NCI-H510A (cell line): ENCODE measurements at regions not wholly inside any gene's neighbourhood (a gene's known extent, or its start where the extent isn't known, plus 50 kb on each side); places are given as distances from the start of the nearest gene placed in this dataset.
"Not testable (repeated sequence)": the region's sequence is repeated elsewhere in the genome, so short reads cannot be mapped to it uniquely, and the experiment has no call there.

Experiments used
- DNase-seq: peaks from one replicate; lab custom pipeline; 2025; lab: John Stamatoyannopoulos, UW

GRCh38 chr3:48101301-48101650, 85.1 kb upstream of the MAP4 start:
- DNase-seq: not testable (repeated sequence)

GRCh38 chr3:48092270-48092669, 76.1 kb upstream of the MAP4 start:
- no peak for DNase-seq

DNA sequence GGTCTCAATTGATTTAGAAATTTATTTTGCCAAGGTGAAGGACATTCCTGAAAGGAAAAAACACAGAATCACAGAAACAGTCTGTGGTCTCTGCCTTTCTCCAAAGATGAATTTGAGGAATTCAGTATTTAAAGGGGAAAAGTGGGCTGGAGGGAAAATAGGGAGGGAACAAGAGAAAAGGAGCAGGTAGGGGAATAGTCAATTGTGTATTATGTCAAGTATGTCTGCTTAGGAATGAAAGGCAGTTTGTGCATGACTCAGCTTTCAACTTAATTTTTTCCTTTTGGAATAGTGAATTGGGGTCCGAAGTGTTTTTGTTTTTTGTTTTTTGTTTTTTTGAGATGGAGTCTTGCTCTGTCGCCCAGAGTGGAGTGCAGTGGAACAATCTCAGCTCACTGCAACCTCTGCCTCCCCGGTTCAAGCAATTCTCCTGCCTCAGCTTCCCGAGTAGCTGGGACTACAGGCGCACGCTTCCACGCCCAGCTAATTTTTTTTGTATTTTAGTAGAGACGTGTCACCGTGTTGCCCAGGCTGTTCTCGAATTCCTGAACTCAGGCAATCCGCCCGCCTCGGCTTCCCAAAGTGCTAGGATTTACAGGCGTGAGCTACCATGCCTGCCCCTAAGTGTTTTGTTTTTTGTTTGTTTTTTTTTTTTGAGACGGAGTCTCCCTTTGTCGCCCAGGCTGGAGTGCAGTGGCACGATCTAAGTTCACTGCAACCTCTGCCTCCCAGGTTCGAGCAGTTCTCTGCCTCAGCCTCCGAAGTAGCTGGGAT, 74.1 kb upstream of the MAP4 start:
- DNase-seq: no peak

DNA sequence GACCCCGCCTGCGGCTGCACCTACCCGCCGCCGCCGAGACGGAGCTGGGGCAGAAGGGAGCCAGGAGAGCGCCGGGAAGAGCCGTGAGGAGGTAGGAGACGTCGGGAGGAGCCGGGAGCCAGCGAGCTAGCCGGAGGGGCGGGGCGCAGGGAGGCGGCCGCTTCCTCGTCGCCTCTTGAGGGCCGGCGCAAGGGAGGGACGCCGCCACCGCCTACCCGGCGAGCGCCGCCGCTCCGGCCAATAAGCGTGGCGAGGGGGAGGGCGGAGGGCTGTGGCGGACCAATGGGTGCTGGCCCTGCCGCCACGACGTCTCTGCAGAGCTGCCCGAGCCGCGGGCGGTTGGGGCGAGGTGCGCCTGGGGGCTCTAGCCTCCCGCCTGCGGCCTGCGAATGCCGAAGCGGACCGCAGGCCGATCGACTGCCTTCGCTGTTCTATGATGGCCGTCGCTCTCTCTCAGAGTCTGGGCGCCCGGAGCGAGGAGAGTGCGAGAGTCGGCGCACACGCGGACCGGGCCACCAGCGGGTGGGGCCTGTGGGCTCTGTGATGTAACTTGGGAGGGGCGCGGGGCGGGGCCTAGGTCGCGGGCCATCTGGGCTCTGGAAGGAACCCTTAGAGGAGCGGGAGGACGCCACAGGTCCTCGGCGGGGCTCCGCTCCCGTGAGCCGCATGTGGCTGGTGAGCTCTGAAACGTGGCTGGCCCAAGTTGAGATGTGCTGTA, 72.7 kb upstream of the MAP4 start:
- DNase-seq: peak; percentile 88

- no peak for DNase-seq
Observed at GRCh38 chr3:48088056-48088748, 72.0 kb upstream of the MAP4 start.

DNA sequence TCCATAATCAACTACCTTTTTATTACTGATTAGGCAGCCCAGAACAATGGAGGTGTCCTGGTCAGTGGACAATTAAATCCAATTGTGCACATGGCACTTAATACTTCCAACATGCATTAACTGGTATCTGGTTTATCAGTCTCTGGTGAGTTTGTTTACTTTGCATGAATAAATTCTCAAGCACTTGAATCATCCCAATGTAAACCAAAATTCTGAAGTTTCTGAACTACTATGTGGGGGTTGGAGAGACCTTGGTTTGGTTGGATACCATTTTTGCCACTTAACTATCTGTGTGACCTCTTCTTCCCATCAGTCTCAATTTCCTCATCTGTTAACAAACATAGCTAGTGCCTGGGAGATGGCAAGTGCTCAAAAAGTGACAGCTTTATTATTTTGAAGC, 70.5 kb upstream of the MAP4 start:
- no peak for DNase-seq

- DNase-seq: no peak
Observed at GRCh38 chr3:48084929-48085328, 68.7 kb upstream of the MAP4 start.

DNA sequence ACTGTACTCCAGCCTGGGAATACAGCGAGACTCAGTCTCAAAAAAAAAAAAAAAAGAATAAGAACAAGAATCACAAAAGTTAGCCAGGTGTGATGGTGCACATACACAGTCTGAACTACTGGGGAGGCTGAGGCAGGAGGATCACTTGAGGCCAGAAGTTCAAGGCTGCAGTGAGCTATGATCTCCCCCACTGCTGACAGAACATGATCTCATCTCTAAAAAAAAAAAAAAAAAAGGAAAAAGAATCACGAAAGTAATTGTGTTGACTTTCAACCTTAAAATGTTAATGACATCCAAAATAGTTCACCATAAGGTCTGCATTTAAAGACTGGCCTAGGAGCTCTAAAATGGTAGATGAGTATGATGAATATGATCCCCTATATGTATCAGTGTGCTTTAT, 68.0 kb upstream of the MAP4 start:
- no peak for DNase-seq

- DNase-seq: no peak
Observed at GRCh38 chr3:48082580-48083184, 66.5 kb upstream of the MAP4 start.

- DNase-seq: no peak
Observed at GRCh38 chr3:48077815-48078214, 61.6 kb upstream of the MAP4 start.

DNA sequence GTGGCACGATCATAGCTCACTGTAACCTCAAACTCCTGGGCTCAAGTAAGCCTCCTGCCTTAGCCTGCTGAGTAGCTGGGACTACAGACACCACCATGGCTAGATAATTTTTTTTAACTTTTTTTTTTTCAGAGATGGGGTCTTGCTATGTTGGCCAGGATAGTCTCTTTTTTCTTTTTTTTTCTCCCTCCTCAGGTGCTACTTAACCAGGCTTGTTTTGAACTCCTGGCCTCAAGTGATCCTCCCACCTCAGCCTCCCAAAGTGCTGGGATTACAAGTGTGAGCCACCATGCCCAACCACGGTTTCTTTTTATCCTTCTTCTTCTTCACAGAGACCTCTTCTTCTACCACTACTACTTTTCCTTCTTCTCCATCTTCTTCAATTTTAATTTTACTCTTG, 53.8 kb upstream of the MAP4 start:
- no peak for DNase-seq

- DNase-seq: no peak
Observed at GRCh38 chr3:48069339-48069738, 53.1 kb upstream of the MAP4 start.

DNA sequence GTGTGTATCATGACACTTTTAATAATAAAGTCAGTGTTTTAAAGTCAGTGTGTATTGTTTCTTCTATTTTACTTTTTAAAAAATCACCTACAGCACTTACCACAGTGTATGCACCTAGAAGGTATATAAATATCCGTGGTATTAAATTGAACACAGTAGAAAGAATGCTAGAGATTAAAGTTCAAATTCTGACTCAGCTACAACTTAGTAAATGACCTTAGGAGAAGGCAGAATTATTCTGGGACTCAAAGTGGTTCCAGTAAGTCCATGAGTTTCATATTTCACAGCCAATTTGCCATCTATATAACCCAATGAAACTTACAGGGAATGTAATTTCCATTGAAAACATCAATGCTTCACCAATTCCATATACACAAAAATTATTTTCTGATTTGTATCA, 52.7 kb upstream of the MAP4 start:
- DNase-seq: no peak

GRCh38 chr3:48068320-48068719, 52.1 kb upstream of the MAP4 start:
- DNase-seq: not testable (repeated sequence)

DNA sequence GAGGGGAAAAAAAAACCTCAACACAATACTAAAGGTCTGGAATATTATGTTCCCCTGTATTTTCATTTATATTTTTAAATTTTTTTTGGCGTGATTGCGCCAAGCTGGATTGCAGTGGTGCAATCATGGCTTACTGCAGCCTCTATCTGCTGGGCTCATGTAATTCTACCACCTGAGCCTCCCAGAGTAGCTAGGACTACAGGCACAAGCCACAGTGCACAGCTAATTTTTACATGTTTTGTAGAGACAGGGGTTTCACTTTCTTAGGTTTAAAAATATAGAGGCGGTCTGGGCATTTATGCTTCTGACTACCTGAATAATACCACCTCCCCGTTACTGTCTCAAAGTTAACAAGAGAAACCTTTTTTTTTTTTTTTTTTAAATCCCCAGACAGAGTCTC, 51.1 kb upstream of the MAP4 start:
- DNase-seq: no peak
